GM12891 (cell line): ENCODE measurements at regions not wholly inside any gene's neighbourhood (a gene's known extent, or its start where the extent isn't known, plus 50 kb on each side); places are given as distances from the start of the nearest gene placed in this dataset.

Experiments
- POLR2A ChIP-seq: IDR thresholded peaks from 2 replicates; pipeline ENCODE4 v1.6.1; 2011; ENCODE audit warnings: low read depth, low read length, control low read depth
- POLR2AphosphoS5 ChIP-seq: IDR thresholded peaks from 2 replicates; pipeline ENCODE4 v1.6.1; 2011; ENCODE audit warnings: low read depth, low read length, control low read depth
- TAF1 ChIP-seq: IDR thresholded peaks from 2 replicates; pipeline ENCODE4 v1.6.1; 2011; ENCODE audit warnings: low read depth, low read length, control low read depth

- TF ChIP-seq POLR2AphosphoS5, result no peak
- no peak for TF ChIP-seq TAF1
- no peak for TF ChIP-seq POLR2A
These were observed 132.5 kb downstream of the LSM5 start for GRCh38 chr7:32357535-32358277.
